HG02884 (cell line): ENCODE measurements at regions not wholly inside any gene's neighbourhood (a gene's known extent, or its start where the extent isn't known, plus 50 kb on each side); places are given as distances from the start of the nearest gene placed in this dataset.
"Not testable (repeated sequence)": the region's sequence is repeated elsewhere in the genome, so short reads cannot be mapped to it uniquely, and the experiment has no call there.

Source experiments
- ATAC-seq: cut with Tn5 transposase; IDR thresholded peaks from one replicate; pipeline ENCODE4 v1.9.1; 2021; ENCODE audit warnings: mild to moderate bottlenecking, moderate library complexity; ENCODE audit not compliant: unreplicated experiment

DNA sequence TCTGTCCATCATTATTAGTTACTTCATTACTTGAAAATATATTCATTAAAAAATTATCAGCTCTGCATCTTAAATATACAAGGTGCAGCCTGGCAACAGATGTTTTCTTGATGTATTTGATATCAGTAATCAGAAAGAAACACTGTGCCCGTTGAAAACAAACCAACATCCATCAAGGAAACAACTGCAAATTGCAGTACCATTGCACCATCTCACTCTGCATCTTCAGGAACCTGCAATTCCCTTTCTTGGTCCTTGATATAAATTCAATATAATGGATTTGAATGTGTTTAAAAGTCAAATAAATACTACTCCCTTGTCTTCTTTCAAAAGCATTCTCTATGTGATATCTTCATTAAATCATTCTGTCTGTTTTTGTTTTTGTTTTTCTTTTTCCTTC is 1131.2 kb downstream of the FAM181B start:
- no peak for ATAC-seq

DNA sequence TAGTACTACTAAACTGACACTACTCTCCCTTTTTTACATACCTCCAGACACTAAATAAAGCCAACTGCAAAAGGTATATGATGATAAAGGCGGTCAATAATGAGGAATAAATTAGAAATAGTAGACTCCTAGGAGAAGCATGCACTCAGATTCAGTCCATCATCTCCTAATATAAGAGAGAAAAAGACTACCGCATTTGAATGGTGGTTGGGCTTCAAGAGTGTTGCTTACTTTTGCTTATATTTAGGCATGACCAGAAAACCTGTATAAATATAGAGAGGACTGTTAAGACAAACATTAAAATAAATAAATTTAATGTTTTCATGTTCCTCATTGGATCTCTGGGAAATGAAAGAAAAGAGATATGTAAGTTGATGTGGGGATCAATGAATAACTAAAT is 1137.0 kb downstream of the FAM181B start:
- ATAC-seq, result no peak

GRCh38 chr11:81585390-81585933 is 1148.2 kb downstream of the FAM181B start:
- no peak for ATAC-seq

GRCh38 chr11:81579339-81579738 is 1154.3 kb downstream of the FAM181B start:
- ATAC-seq, result no peak

DNA sequence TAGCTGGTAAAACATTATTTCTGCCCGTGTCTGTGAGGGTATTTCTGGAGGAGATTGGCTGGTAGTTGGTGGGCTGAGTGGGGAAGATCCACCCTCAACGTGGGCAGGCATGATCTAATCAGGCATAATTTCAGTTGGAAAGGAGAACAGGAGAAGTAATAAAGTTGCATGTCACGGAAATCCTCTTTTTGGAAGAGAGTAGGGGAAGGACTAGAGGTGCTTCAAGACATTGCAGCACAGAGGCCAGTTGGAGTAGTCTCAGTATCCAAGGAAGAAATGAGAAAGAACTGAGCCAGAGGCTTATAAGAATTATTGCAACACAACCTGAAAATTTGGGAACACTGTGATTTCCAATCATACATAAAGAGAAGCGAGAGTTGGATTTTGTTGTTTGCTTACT is 1155.1 kb downstream of the FAM181B start:
- no peak for ATAC-seq

GRCh38 chr11:81574301-81574700 is 1159.4 kb downstream of the FAM181B start:
- ATAC-seq, result no peak

GRCh38 chr11:81573367-81573766 is 1160.3 kb downstream of the FAM181B start:
- ATAC-seq, result no peak

DNA sequence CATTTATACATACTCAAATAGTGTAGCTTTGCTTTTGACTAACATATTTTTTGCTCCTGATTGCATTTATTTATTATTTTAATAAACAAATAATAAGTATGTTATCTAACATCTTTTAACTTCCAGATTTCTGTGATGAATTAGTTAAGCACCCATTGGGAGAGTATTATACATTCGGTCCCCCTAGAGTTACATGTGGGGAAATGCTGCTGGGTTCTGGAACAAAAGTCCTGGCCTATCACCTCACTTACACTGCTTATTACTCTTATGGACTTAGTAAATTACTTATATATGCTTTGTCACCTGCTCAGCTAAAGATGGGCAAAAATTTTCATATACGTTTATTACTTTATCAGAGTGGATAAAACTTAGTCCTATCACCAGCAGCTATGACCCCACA is 1163.0 kb downstream of the FAM181B start:
- ATAC-seq, result no peak

DNA sequence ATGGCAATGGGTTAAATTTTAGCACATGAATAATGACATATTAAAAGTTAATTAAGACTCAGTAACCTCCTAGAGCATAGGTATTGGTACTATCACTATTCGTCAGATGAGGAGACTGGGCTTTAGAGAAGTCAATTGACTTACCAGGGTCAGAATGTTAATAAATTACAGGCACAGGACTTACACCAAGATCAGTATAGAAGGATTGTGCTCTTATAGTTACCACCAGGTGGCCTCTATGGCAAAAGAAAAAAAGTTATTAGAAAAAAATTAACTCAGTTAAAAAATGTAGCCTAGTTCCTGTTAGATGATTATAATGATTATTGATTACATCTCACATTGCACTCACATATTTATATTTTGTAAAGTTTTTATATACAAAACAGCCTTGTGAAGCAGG is 1163.7 kb downstream of the FAM181B start:
- ATAC-seq, result no peak

GRCh38 chr11:81568918-81569317 is 1164.7 kb downstream of the FAM181B start:
- no peak for ATAC-seq

DNA sequence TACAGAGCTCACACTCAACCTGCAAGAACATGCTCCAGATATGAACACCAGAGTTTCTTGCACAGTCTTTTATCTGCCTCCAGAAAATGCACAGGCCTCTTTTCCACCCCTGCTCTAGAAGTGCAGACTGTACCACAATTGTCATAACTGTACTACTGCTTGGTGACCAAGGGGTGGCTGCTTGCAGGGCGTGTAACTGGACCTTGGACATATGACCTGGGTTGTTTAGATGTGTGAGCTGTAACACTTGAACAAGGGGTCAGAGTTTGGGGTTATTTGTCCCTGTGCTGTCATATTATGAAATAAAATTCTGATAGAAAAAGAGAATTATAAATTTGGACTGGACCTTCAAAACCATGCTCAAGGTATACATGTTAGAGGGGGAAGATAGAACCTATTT is 1185.5 kb downstream of the FAM181B start:
- no peak for ATAC-seq

DNA sequence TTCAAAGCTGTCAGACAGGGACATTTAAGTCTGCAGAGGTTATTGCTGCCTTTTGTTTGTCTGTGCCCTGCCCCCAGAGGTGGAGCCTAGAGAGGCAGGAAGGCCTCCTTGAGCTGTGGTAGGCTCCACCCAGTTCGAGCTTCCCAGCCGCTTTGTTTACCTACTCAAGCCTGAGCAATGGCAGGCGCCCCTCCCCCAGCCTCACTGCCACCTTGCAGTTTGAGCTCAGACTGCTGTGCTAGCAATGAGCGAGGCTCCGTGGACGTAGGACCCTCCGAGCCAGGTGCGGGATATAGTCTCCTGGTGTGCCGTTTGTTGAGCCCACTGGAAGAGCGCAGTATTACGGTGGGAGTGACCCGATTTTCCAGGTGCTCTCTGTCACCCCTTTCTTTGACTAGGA is 1193.9 kb downstream of the FAM181B start:
- ATAC-seq, result not testable (repeated sequence)

- ATAC-seq, result no peak
Measured at GRCh38 chr11:81515566-81515965, 1218.1 kb downstream of the FAM181B start.

- no peak for ATAC-seq
Measured at GRCh38 chr11:81497202-81497804, 1236.4 kb downstream of the FAM181B start.

- no peak for ATAC-seq
Measured at GRCh38 chr11:81496601-81497000, 1237.1 kb downstream of the FAM181B start.

DNA sequence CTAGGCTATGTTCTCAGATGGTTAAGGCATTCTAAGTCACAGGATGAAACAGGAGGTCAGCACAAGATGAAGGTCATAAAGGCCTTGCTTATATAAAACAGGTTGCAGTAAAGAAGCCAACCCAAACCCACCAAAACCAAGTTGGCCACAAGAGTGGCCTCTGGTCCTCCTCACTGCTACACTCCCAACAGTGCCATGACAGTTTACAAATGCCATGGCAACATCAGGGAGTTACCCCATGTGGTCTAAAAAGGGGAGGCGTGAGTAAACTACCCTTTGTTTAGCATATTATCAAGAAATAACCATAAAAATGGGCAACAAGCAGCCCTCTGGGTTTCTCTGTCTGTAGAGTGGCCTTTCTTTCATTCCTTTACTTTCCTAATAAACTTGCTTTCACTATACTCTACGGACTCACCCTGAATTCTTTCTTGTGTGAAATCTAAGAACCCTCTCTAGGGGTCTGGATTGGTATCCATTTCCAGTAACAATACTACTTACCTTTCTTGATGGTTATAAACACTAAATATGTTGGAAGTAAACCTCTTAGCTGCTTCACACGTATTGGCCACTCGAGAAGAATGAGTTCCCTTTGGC is 1237.9 kb downstream of the FAM181B start:
- no peak for ATAC-seq

- no peak for ATAC-seq
Measured at GRCh38 chr11:81494431-81494830, 1239.2 kb downstream of the FAM181B start.

GRCh38 chr11:81492923-81493445 is 1240.7 kb downstream of the FAM181B start:
- ATAC-seq, result no peak

GRCh38 chr11:81487109-81487508 is 1246.6 kb downstream of the FAM181B start:
- no peak for ATAC-seq

DNA sequence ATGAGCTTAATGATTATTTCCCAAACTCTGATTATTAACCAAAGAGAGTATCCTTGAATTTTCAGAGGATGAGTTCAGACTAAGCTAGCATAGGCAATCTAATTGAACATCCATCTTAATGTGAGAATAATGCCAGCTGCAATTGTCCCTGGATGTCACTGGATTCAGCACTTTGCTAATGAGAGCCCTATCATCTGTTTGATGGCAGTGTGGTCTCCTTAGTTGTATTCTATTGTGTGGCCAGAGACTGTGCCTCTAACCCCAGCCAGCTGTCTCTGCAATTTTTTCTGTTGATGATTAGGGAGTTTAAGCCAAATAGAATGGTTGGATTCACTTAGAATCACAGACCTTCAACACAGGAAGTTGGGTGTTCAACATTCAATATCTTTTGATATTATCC is 1249.5 kb downstream of the FAM181B start:
- no peak for ATAC-seq

DNA sequence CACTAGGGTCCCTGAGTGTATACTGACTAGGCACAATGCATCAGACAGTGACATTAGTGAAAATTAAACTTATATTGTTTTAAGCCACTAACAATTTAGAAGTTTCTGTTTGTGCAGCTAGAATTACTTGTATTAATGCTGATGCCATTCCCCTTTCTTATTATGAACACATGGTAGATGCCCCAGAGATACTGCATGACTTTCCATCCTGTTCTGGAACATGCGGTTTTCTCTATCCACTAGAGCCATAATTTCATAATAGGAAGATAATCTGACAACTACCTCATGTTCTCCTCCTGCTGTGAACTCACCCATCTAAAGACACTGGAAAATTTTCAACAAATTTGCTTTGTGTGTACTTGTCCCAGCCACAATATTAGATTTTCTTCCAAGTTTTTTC is 1256.4 kb downstream of the FAM181B start:
- no peak for ATAC-seq

DNA sequence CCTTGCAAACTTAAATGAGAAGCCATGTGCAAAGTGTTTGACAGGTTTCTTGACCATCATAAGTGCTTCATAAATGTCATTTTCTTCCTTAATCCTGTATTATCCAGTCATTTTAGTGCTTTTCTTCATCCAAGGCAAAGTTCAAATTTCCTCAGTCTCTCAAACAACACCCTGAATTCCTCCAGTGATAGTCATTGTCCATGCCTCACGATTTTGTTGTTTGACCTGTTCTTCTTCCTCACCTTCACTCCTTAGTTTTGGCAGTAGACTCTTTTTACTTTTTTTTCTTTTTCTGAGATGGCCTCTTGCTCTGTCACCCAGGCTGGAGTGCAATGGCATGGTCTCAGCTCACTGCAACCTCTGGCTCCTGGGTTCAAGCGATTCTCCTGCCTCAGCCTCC is 1257.3 kb downstream of the FAM181B start:
- ATAC-seq, result no peak

DNA sequence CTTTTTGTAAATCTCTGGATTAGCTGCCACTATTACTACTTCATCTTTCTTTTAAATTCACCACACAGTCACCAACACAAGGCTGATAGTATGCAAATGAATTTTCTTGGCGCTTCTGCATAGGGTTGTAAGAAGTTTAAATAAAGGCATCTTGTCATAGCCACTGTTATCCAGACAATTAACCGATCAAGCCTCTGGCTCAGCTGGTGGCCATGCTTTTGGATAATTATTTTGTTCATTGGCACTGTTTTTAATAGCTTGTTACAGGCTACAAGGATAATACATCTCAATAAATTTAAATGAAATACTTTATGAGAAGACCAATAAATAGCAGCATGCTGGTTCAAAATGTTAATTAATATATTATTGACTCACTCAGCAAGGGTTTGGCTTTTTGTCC is 1261.0 kb downstream of the FAM181B start:
- no peak for ATAC-seq
